ENCODE measurements at regions not wholly inside any gene's neighbourhood (a gene's known extent, or its start where the extent isn't known, plus 50 kb on each side); places are given as distances from the start of the nearest gene placed in this dataset.
"Not testable (repeated sequence)": the region's sequence is repeated elsewhere in the genome, so short reads cannot be mapped to it uniquely, and the experiment has no call there.

- DNase-seq, result no peak
Observed at GRCh38 chr6:81228912-81229555, 523.4 kb downstream of the TENT5A start.

GRCh38 chr6:81226957-81227356 is 525.5 kb downstream of the TENT5A start:
- no peak for DNase-seq

- DNase-seq, result no peak
Observed at GRCh38 chr6:81216668-81217067, 535.8 kb downstream of the TENT5A start.

GRCh38 chr6:81215092-81215432 is 537.4 kb downstream of the TENT5A start:
- no peak for DNase-seq

- DNase-seq, result no peak
Observed at GRCh38 chr6:81214414-81215091, 537.9 kb downstream of the TENT5A start.

GRCh38 chr6:81204731-81205130 is 547.8 kb downstream of the TENT5A start:
- no peak for DNase-seq

- DNase-seq, result no peak
Observed at GRCh38 chr6:81194374-81194773, 558.1 kb downstream of the TENT5A start.

GRCh38 chr6:81172056-81172740 is 580.3 kb downstream of the TENT5A start:
- no peak for DNase-seq

GRCh38 chr6:81169166-81169565 is 583.3 kb downstream of the TENT5A start:
- no peak for DNase-seq

- no peak for DNase-seq
Observed at GRCh38 chr6:81166770-81167169, 585.7 kb downstream of the TENT5A start.

GRCh38 chr6:81158956-81159355 is 593.5 kb downstream of the TENT5A start:
- no peak for DNase-seq

GRCh38 chr6:81148751-81149150 is 603.7 kb downstream of the TENT5A start:
- no peak for DNase-seq

- DNase-seq, result no peak
Observed at GRCh38 chr6:81145506-81145905, 607.0 kb downstream of the TENT5A start.

GRCh38 chr6:81144346-81144745 is 608.1 kb downstream of the TENT5A start:
- no peak for DNase-seq

GRCh38 chr6:81138236-81138635 is 614.2 kb downstream of the TENT5A start:
- DNase-seq, result no peak

GRCh38 chr6:81130969-81131368 is 621.5 kb downstream of the TENT5A start:
- no peak for DNase-seq

GRCh38 chr6:81130061-81130460 is 622.4 kb downstream of the TENT5A start:
- DNase-seq, result no peak

GRCh38 chr6:81128671-81129070 is 623.8 kb downstream of the TENT5A start:
- no peak for DNase-seq

- DNase-seq, result no peak
Observed at GRCh38 chr6:81126150-81126549, 626.3 kb downstream of the TENT5A start.

GRCh38 chr6:81120280-81120679 is 632.2 kb downstream of the TENT5A start:
- no peak for DNase-seq

- no peak for DNase-seq
Observed at GRCh38 chr6:81105998-81106397, 646.5 kb downstream of the TENT5A start.

- no peak for DNase-seq
Observed at GRCh38 chr6:81098109-81098814, 654.2 kb downstream of the TENT5A start.

GRCh38 chr6:81096464-81096863 is 656.0 kb downstream of the TENT5A start:
- not testable (repeated sequence) for DNase-seq

GRCh38 chr6:81093051-81093450 is 659.4 kb downstream of the TENT5A start:
- no peak for DNase-seq

Measured in activated CD4-positive, alpha-beta T cell treated with anti-CD3 and anti-CD28 coated beads, Interleukin-2, Interleukin-6, amounts not matched to agents 100 ng/mL and 50 ng/mL, durations not matched to agents 16 hours and 8 hours (primary cell).